ENCODE measurements at regions not wholly inside any gene's neighbourhood (a gene's known extent, or its start where the extent isn't known, plus 50 kb on each side); places are given as distances from the start of the nearest gene placed in this dataset.

DNA sequence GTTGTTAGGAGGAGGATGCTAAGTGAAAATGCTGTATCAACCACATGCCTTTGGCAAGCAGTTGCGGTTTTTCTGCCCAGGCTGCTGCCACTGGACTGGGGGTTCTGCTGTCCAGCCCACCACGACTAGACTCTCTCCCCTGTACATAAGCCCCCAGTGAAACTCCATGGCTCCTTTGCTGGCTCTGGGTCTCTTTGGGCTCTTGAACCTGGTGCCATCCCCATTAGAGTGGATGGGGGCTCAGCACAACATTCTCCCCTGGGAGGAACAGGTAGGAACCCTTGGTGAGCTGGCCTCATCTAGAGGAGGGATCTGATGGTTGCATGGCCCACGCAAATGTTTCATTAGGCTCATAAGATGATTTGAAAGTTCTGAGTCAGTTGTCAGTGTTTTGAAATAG is 204.8 kb upstream of the KCNG1 start:
- dilution Hi-C loops (cut with MboI; ENCODE audit: extremely low pct_ligation_motif_present, low sequenced_read_pairs), result no loop called here
- no peaks in the 10 kb centered on the region for H3K9me3 ChIP-seq (replicated peaks; ENCODE audit: control insufficient read depth, insufficient read depth, low read length)
- H3K36me3 ChIP-seq (ENCODE audit: control insufficient read depth in 2 of 2, extremely low read depth in 1 of 2, insufficient read depth in 2 of 2, low read length in 2 of 2), result no peaks in the 10 kb centered on the region
- ChIA-PET CTCF (no interaction called here), POLR2A (no interaction called here)
- no peak overlapping the region for H3K4me3 ChIP-seq (replicated peaks in 1 of 3; ENCODE audit: insufficient read depth in 1 of 3, low read depth in 1 of 3, low read length in 3 of 3)
- intact Hi-C loops (cut with micrococcal nuclease), result no loop called here
- no TSS peak for BruUV-seq (replicated peaks)
- no peak for DNase-seq (ENCODE audit: low read depth, low spot score)
- no peaks in the 10 kb centered on the region for H3K9me1 ChIP-seq (replicated peaks; ENCODE audit: control insufficient read depth, extremely low read depth, insufficient read depth, low read length)
- no peaks in the 10 kb centered on the region for H4K20me1 ChIP-seq (replicated peaks; ENCODE audit: control insufficient read depth, extremely low read depth, insufficient read depth, low read length)
- no peak overlapping the region for H3K9ac ChIP-seq (replicated peaks; ENCODE audit: extremely low read depth, insufficient read depth, low read length)
- no peak for FAIRE-seq
- H2AFZ ChIP-seq (ENCODE audit: low read depth, low read length), result no peak overlapping the region
- no peaks in the 10 kb centered on the region for H3K79me2 ChIP-seq (ENCODE audit: control insufficient read depth, insufficient read depth, low read length)
- no peaks in the 10 kb centered on the region for H3K4me1 ChIP-seq (ENCODE audit: control insufficient read depth, extremely low read depth, insufficient read depth, low read length)
- no peak overlapping the region for H3K4me2 ChIP-seq (ENCODE audit: insufficient read depth, low read length)
- no peak overlapping the region for H3K27ac ChIP-seq (ENCODE audit: insufficient read depth, low read depth, low read length)
- TF ChIP-seq POLR2A (IDR thresholded peaks at IDR 0.05; ENCODE audit: low read depth, low read length) (no peak), JUN (IDR thresholded peaks at IDR 0.05; ENCODE audit: borderline replicate concordance, insufficient read depth, insufficient read length, low read depth) (no peak), FOS (IDR thresholded peaks at IDR 0.05; ENCODE audit: borderline replicate concordance, insufficient read depth, low read length) (no peak), MYC (IDR thresholded peaks at IDR 0.05; ENCODE audit: low read depth, low read length) (no peak), POLR2AphosphoS5 (IDR thresholded peaks at IDR 0.05; ENCODE audit: insufficient read depth, low read depth, low read length) (no peak), EZH2 (IDR thresholded peaks at IDR 0.05; ENCODE audit: borderline replicate concordance, low read depth, low read length, severe bottlenecking) (no peak), GATA2 (IDR thresholded peaks at IDR 0.05; ENCODE audit: insufficient read depth, insufficient read length, low read depth, low read length) (no peak)
- TF ChIP-seq, protein P1, sequence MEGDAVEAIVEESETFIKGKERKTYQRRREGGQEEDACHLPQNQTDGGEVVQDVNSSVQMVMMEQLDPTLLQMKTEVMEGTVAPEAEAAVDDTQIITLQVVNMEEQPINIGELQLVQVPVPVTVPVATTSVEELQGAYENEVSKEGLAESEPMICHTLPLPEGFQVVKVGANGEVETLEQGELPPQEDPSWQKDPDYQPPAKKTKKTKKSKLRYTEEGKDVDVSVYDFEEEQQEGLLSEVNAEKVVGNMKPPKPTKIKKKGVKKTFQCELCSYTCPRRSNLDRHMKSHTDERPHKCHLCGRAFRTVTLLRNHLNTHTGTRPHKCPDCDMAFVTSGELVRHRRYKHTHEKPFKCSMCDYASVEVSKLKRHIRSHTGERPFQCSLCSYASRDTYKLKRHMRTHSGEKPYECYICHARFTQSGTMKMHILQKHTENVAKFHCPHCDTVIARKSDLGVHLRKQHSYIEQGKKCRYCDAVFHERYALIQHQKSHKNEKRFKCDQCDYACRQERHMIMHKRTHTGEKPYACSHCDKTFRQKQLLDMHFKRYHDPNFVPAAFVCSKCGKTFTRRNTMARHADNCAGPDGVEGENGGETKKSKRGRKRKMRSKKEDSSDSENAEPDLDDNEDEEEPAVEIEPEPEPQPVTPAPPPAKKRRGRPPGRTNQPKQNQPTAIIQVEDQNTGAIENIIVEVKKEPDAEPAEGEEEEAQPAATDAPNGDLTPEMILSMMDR (IDR thresholded peaks at IDR 0.05; ENCODE audit: extremely low read depth in 1 of 2, insufficient read depth in 1 of 2, low read depth in 1 of 2, low read length in 2 of 2), result no peak
- TF ChIP-seq, protein P2, sequence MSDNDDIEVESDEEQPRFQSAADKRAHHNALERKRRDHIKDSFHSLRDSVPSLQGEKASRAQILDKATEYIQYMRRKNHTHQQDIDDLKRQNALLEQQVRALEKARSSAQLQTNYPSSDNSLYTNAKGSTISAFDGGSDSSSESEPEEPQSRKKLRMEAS (IDR thresholded peaks at IDR 0.05; ENCODE audit: insufficient read depth, insufficient read length), result no peak
- peaks cover 4 to 6% of the 10 kb centered on the region in 2 experiments for H3K27me3 ChIP-seq (ENCODE audit: control insufficient read depth in 2 of 2, insufficient read depth in 2 of 2, low read length in 2 of 2)
